NCI-H128 (cell line): ENCODE measurements at regions not wholly inside any gene's neighbourhood (a gene's known extent, or its start where the extent isn't known, plus 50 kb on each side); places are given as distances from the start of the nearest gene placed in this dataset.
A peak's percentile ranks its signal among the peaks of the same experiment; 100 is the strongest.

Experiments used
- DNase-seq: peaks from one replicate; lab custom pipeline; 2025; ENCODE audit not compliant: unreplicated experiment; lab: John Stamatoyannopoulos, UW

DNA sequence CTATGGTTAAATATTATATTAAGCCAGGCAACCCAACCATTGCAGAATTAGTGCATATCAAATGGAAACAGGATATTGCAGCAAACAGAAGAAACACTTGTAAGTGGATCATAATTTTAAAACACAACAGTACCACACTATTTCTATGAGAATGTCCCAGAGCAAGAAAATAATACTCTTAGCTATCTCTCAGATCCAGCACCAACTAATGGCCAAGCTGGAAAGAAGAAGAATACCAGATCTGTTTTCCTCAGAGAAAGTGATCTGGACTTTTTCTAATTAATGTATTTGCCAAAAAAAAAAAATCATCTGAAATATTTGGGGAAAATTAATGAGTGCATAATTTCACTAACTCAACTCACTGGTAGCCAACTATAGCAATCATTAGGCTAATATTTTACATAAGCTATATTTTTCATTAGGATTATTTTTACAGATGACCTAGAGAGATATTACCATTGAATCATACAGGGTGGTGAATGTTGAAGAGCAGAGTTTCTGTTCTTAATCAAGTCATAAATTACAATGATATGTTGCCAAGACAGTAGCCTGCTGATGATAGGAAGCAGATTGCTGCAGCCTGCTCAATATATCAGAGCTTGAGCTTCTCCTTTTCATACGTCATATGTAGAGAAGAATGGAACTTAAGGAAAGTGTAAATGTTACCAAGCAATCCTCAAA lies 995.4 kb upstream of the LRRN3 start:
- no peak for DNase-seq

DNA sequence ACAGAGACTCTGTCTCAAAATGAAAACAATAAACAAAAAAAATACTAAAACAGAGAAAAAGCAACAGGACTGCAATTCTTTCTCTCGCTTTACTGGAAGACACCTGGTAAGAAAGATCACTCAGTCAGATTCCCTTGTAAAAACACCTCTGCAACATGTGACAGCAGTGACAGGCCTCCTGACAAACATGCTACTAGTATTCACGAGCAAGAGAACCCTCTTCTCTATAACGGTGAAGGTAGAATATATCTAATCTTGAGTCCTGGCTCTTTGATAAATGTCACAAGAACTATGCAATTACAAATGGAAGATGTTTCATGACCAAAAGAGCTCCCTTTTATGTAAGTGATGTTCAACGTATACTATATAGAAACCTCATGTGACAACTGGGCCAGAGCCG lies 986.7 kb upstream of the LRRN3 start:
- DNase-seq = no peak

DNA sequence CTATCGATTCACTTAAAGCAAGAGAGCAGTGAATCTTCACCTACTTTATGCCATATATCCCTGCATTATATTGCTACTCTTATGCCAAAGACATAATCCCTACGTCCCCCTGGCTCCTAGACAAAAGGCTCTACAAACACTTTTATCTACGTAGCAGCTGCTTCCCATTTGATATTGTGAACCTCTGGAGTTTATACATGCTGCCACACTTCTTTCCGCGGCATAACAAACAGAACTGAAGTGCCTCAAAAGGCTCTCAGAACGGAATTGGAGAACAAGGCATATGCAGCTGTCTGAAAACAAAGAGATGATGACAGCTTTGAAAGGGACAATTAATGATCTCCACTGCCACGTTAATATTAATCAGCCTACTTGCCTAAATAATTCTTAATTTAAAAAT lies 985.6 kb upstream of the LRRN3 start:
- peak; percentile 85 for DNase-seq

DNA sequence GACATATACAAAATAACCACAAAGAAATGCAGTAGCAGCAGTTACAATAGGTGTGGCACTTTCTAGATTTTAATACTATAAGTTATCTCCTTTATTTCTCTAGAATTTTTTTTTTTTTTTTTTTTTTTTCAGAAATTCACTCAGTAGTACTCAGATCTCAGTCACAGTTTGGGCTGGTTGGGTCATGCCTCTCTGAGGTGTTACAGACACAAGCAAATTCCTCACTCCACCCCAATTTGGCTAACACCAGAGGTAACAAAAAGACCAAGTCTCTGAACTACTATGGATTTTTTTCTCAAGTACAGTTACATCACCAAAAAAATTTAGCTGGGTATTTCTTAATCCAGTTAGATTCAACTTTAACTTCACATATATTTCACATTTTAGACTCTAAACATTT lies 985.1 kb upstream of the LRRN3 start:
- no peak for DNase-seq

DNA sequence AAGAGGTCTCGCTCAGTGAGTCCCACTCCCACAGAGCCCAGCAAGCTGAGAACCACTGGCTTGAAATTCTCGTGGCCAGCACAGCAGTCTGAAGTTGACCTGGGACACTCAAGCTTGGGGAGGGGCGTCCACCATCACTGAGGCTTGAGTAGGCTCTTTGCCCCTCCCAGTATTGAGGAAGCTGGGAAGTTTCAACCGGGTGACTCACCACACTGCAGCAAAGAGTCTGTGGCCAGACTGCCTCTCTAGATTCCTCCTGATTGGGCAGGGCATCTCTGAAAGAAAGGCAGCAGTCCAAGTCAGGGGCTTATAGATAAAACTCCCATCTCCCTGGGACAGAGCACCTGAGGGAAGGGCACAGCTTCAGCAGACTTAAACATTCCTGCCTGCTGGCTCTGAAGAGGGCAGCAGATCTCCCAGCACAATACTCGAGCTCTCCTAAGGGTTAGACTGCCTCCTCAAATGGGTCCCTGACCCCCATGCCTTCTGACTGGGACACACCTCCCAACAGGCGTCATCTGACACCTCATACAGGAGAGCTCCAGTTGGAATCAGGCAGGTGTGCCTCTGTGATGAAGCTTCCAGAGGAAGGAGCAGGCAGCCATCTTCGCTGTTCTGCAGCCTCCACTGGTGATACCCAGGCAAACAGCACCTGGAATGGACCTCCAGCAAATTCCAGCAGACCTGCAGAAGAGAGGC lies 970.9 kb upstream of the LRRN3 start:
- no peak for DNase-seq

DNA sequence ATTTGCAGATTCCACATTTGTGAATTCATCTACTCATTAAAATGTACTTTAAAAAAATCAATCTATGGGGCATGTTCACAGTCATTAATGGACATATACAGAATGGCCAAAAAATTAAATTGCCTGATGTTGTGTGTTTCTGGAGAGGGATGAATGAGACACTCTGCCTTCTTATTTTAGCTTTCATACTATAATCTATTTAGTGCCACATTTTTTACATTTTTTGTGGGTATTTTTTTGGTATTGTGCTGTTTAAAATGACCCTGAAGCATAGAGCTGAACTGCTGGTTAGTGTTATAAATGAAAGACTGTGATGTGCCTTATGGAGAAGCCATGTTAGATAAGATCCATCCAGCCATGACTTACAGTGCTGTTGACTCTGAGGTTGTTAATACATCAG lies 961.8 kb upstream of the LRRN3 start:
- DNase-seq = no peak

DNA sequence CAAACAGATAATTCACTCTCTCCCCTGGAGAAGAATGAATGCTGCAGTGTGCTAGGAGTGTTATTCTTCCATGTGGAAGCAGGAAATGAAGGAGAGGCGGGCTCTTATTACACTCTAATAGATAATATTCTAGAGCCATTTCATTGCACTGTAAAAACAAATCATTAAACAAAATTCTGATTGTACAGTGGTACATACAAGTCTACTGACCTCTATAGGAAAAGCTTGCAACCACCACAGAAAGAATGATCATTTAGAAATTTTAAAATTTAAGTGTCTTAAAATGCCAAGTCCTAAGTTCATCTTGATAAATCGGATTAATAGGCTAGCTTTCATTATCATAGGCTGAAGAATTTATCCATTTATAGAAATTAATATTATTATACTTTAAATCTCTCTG lies 960.3 kb upstream of the LRRN3 start:
- DNase-seq = no peak

DNA sequence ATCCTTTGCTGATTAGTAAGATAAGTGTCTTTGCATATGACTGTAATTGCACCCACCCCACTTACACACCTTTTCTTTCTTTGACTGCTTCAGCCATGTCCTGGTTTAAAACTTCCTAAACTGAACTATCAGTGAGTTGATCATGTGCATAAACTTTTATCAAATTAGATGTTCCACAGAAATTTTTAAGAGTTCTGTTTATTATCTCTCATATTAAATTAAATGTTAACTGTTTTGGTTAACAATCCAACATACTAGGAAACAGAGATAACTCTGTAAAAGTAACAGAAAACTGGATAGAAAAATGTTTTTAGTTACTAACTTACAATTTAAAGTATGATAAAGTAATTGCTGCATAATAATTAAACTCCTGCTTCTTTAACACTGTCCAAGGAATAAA lies 959.6 kb upstream of the LRRN3 start:
- no peak for DNase-seq

DNA sequence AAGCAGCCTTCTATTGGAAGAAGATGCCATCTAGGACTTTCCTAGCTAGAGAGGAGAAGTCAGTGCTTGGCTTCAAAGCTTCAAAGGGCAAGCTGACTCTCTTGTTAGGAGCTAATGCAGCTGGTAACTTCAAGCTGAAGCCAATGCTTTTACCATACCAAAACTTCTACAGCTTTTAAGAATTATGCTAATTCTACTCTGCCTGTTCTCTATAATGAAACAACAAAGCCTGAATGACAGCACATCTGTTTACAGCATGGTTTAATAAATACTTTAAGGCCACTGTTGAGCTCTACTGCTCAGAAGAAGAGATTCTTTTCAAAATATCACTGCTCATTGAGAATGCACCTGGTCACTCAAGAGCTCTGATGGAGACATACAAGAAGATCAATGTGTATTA lies 951.9 kb upstream of the LRRN3 start:
- DNase-seq = no peak

DNA sequence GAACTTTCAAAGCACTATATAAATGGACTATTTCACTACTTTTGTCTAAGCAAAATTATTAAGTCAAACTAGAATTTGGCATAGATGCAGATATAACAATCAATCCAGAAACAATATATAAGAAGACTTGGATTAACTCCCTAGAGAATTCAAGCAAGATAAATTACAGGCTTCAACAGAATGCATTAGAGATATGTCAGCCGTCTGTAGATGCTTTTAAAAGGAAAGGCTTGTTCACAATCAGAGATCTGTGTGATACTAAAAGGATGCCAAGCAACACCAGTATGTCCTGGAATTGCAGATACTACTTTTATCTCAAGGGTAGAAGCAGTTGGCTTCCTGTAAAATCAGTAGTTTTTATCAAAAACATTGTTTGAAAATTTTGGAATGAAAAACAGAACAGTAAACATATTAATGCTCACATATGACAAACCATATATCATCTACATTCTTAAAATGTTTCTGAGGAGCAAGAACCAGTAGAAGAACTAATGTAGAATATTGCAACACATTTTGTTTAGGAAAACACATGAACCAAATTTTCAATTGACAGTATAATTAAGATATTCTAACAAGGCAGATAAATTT lies 947.9 kb upstream of the LRRN3 start:
- no peak for DNase-seq

DNA sequence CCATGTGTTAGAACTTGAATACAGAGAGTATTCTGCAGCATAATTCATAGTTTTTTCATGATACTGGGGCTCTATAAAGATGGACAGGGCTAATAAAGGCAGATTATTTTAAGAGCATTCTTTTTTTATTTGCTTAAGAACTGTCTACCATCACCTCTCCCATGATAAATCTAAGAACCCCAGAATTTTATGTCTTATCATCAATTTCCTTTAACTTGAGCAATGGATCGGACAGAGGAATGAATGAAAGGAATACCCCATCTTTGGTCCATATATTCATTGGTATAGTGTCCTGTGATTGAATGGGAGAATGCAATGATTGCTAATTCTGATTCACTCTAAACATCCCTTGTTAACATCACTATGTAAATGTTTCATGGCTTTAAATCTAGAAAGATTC lies 946.3 kb upstream of the LRRN3 start:
- no peak for DNase-seq

DNA sequence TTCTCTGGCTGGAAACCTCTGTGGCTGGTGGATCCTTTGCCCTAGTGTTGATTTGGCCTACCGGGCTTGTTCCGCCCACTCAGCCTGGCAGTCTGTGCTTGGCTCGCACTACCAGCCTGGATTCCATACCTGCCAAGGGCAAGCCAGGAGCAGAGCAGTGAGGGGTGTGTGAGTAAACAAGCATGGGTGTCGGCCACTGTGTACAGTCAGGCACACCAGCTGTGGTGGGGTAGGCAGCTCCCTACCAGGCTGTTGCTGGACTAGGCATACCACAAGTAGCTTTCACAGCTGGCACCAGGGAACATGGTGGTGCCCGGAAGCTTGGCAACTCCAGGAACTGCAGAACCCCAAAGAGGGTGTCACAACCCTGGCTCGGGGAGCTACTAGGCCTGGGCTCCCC lies 942.9 kb upstream of the LRRN3 start:
- DNase-seq = no peak

DNA sequence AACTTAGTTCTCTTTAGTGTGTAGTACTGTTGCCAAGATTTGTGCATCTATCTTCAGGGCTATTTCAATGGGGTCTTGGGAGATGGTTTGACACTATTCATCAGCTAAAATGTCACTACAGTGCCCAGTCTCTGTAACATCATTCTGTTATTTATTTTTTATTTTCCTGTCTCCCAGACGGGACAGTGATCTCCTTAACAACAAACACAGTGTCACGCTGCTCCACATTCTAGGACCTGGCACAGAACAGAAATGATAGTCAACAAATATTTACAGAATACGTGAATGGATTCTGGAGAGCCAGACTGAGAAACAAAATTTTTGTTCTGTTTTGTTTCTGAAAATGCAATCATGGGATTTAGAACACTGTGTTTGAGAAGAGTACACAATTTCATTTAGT lies 937.7 kb upstream of the LRRN3 start:
- no peak for DNase-seq

DNA sequence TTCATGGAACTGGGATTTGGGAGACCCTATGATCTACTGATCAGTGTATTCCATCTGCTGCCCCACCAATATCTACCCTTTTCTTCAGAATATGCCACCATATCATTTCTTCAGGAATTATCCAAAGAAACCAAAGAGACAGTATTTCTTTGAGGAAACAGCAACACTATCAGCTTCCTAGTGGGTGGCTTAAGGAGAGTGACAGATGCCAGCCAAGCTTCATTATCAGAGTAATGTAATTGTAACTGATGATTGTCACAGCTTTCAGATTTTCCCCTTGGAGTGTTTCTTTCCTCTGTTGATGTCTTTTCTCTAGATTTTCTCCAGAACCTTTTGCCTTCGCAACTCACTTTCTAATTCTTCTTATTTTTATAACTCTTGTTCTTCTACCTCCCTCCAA lies 934.4 kb upstream of the LRRN3 start:
- DNase-seq = no peak

DNA sequence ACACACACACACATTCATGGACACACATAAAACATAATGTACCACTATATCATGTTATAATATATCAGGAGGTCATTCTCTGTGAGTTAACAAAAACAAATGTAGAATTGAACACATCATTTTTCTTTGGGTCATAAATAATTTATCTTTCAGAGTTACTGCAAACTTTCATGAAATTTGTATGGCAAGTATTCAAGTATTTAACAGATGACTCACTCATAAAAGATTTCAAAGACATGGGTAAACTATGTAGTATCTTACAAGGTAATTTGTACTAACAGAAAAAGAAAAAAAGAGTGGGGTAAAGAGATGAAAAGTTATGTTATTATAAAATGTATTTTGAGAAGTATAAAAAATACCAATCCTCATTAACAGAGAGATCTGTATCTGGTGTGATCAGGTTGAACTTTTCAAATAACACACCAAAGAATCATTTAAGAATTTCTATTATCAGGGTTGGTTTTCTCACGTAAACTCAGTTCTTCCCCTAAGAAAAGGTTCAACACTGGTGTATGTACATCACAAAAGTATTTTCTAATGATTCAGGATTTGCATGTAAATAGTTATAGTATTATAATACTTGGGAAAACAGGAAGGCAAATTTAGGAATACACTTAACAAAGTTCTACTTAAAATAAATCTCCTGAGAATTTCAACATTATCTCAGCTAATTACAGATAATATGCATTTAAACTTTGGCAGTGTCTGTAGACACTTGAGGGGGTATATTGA lies 933.1 kb upstream of the LRRN3 start:
- no peak for DNase-seq

DNA sequence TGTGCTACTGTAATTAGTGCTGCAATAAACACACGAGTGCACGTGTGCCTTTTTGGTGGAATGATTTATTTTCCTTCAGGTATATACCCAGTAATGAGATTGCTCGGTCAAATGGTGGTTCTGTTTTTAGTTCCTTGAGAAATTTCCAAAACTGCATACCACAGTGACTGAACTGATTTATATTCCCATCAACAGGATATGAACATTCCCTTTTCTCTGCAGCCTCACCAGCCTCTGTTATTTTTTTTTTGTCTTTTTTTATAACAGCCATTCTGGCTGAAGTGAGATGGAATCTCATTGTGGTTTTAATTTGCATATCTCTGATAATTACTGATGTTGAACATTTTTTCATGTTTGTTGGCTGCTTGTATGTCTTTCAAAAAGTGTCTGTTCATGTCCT lies 922.9 kb upstream of the LRRN3 start:
- no peak for DNase-seq

DNA sequence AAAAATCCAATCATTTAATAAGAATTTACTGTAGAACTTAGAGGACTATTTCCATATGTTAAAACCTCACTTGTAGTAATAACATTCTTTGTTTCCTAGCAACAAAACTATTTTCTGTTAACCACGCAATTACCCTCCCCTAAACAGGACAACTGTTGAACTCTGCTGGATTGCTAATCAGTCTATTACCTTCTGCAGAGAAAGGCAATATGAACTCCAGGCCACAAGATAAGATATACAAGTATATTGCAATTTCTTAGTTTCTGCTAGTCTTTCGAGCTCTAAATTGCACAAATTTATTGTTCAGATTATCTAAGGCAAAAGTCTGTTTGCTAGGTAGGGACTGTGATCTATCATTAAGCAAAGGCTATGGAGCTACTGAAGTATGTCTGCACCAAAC lies 920.1 kb upstream of the LRRN3 start:
- DNase-seq = no peak

DNA sequence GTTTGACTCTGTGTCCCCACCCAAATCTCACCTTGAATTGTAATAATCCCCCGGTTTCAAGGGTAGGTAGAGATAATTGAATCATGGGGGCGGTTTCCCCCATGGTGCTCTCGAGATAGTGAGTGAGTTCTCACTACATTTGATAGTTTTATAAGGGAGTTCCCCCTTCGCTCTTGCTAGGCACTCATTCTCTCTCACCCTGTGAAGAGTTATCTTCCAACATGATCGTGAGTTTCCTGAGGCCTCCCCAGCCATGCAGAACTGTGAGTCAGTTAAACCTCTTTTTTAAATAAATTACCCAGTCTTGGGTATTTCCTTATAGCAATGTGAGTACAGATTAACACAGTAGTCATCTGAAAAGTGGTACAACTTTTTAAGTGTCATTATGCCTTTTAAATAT lies 913.5 kb upstream of the LRRN3 start:
- no peak for DNase-seq

DNA sequence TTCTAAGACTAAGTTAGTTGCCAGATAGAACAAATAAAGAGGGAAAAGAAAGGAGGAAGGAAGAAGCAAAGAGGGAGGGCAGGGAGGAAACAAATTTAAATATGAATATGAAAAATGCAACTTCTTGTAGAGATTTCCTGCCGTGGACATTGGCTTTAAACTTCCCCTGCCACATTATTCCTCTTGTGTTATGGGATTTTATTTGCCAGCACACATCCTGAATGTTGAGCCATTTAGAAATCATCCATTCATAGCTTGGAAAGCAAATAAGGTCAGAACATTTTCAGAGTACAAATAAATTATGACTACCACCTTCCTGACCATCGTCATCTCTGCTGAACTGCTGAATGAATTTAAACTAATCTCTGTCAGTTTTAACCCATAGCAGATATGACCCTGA lies 911.9 kb upstream of the LRRN3 start:
- no peak for DNase-seq

DNA sequence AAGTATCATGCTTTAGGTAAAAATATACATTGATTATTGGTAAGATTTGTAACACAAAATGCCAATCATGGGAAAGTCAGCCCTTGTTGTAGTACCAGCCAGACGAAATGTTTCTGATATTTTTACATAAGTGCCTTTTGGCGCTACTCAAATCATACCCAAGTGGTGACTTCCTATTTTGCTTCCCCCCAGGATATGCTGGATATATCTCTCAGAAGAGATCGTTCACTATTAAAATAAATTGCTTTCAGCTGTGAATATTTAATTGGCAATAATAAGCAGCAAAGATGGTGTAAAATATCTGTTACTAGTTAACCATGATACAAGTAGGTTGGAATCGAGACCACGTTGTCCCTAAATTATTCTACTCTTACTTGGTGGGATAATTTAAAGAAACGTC lies 909.2 kb upstream of the LRRN3 start:
- no peak for DNase-seq

DNA sequence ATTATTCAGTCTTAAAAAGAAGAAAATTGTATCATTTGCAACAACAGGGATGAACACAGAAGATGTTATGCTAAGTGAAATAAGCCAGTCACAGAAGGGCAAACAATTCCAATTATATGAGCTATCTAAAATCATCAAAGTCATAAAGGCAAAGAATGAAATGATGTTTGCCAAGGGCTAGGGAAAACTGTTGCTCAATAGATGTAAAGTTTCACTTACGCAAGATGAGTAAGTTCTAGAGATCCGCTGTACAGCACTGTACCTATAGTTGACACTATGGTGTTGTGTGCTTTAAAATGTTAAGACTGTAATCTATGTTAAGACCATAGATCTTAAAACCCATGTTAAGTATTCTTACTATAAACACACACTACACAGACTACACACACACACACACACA lies 904.6 kb upstream of the LRRN3 start:
- no peak for DNase-seq
